GM21360 (cell line): ENCODE measurements at regions not wholly inside any gene's neighbourhood (a gene's known extent, or its start where the extent isn't known, plus 50 kb on each side); places are given as distances from the start of the nearest gene placed in this dataset.

ENCODE experiments used
- ATAC-seq: cut with Tn5 transposase; IDR thresholded peaks from one replicate; pipeline ENCODE4 v1.9.1; 2021; ENCODE audit warnings: mild to moderate bottlenecking, moderate library complexity; ENCODE audit not compliant: unreplicated experiment

DNA sequence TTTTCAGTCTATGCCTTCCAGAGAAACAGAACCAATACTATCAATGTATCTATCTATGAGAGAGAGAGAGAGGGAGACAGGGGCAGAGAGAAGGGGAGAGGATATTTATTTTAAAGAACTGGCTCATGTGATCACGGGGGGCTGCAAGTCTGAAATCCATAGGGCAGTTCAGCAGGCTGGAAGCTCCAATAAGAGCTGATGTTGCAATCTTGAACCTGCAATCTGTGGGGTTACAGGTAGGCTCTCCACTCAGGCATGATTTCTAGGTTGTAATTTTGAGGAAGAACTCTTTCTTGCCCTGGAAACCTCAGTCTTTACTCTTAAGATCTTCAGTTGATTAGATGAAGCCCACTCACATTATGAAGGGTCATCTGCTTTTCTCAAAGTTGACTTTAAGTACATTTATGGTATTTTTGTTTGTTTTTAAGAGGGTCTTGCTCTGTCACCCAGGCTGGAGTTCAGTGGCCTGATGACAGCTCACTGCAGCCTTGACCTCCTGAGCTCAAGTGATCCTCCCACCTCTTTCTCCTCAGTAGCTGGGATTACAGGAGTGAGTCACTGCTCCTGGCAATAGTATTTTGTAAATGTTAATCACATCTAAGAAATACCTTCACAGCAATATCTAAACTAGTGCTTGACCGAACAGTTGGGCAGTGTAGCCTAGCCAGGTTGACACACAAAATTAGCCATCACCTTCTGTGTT lies 376.4 kb downstream of the FGF9 start:
- no peak for ATAC-seq

DNA sequence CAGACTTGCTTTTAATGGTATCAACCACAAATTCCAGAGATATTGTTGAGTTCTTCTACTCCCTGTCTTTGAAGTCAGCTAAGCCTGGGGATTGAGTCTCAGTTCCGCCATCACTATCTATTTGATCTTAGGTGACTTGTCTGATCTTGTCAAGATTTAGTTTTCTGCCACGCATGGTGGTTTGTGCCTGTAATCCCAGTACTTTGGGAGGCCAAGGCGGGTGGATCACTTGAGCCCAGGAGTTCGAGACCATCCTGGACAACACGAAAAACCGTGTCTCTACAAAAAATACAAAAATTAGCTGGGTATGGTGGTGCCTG lies 376.9 kb downstream of the FGF9 start:
- no peak for ATAC-seq

- no peak for ATAC-seq
Observed at GRCh38 chr13:22049384-22049783, 378.5 kb downstream of the FGF9 start.

GRCh38 chr13:22050951-22051563 lies 380.2 kb downstream of the FGF9 start:
- no peak for ATAC-seq

DNA sequence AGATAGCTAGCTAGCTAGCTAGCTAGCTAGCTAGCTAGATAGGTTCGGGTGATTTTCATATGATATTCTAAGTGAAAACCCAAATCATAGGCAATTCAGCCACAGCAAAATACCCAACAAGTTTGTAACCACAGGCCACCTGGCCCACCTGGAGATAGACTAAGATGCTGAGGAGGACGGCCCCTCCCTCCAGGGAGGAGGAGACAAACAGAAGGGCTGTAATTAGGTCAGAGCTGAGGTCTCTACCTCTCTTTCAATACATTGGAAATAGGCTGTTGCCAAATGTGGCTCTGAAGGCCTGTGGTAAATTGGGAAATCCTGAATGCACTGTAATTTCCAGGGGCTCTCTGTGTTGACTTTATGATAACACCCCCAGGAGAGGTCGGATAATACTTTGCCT lies 382.2 kb downstream of the FGF9 start:
- no peak for ATAC-seq

- no peak for ATAC-seq
Observed at GRCh38 chr13:22055259-22055658, 384.4 kb downstream of the FGF9 start.

DNA sequence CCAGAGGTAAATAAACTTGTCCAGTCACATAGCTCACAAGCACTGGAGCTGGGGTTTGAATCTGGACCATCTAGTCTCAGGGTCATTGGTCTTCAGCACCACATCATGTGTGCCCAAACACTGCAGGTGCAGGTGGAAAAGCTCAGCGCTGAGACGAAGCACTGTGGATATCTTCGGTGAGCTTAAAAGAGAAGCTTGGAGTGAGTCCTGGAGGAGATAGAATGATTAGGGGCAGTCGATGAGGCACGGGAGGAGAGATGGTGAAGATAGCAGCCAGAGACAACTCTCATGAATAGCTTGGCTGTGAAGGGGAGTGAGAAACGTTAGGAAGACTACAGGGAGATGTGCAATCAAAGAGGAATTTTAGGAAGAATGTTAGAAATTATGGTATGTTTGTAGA lies 389.3 kb downstream of the FGF9 start:
- ATAC-seq = no peak

DNA sequence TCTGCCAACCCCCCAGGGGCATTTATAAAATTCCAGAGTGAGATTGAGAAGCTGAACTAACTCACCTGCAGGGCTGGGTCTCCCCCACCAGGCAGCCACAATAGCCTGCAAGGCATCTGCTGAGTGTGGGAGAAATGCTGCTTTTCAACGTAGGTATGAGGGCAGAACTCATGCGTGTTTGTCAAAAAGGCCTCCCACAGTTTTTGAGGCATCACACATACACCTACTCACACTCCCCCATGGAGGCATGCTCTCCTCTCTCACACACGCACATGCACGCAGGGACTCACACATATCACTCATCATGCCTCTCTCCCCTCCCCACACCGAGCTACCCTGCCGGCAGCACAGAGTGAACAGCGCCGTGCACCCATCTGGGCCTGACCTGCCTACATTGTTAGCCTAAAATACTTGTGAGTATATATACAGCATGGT lies 390.5 kb downstream of the FGF9 start:
- ATAC-seq = peak; percentile 68

DNA sequence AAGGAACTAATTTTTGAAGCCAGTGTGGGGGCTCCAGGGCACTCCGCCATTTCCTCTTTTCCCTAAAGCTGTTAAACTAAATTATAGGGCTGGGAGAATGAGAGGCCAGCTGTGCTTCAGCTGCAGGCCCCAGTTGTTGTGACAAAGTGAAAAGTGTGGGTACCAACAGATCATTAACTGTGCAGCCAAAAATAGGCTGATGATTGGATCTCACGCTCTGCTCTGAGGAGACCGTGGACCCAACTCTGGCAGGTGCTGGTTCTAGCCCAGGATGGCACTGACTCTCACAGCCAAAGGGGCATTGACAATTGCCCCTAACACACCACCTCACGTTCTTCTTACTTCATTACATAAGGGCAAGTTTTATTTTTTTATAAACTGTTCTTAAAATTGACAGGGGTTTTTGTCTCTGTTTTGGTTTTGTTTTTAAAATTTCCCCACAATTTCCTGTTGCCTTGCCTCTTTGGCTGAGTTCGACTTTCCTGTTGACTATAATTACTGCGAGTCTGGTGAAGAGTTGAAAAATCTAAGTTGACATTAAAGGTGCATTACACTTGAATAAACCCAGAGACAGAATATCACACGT lies 391.0 kb downstream of the FGF9 start:
- ATAC-seq = peak; percentile 53

DNA sequence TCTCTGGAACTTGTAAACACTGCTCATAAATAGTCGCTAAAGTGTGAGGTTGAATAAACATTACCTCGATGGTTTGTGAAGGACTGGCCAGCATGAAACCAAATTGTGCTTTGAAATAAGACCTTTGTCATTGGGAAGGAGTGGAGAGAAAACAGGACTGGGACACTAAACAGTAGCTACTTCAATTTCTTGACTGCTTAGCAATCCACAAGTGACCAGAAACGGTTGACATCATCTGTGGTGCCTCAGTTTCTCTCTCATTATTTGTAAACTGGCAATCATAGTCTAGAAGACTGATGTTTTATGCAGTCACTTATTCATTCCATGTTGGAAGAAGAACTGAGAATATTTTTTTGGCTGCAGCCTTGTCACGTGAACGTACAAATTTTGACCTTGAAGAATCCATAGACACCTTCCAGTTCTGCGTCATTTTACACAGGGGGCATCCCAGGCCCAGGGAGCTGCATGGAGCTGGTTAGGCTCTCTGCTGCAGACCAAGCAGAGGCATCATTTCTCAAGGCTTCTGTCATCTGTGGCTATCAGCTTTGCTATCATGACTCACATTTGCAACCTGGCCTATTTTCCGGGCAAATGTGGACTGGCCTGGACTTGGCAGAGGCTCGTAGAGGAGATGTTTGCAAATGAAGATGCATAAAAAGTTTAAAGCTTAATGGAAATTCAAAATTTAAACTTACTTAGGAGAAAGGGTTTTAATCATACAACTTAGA lies 391.8 kb downstream of the FGF9 start:
- ATAC-seq = no peak

GRCh38 chr13:22063416-22064124 lies 392.7 kb downstream of the FGF9 start:
- no peak for ATAC-seq

GRCh38 chr13:22064854-22065620 lies 394.2 kb downstream of the FGF9 start:
- no peak for ATAC-seq

- peak; percentile 59 for ATAC-seq
Observed at GRCh38 chr13:22073718-22074117, 402.8 kb downstream of the FGF9 start.

DNA sequence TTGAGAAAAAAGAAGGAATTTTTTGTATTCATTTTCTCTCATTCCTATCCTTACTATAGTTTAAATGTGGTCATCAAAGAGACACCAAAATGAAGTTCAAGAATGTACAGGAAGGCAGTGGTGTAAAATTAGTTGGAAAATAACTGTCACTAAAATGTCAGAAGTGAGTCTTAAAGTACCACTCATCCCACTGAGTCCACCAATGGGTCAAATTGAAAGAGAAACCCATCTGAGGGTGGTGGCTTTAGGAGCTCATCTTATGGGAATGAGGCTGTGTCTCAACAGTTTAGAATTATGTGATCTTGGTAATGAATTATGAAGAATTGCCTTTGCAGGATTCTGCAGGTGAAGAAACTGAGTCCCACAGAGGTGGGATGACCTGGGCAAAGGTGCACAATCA lies 403.5 kb downstream of the FGF9 start:
- no peak for ATAC-seq

- ATAC-seq = no peak
Observed at GRCh38 chr13:22076658-22077057, 405.8 kb downstream of the FGF9 start.

DNA sequence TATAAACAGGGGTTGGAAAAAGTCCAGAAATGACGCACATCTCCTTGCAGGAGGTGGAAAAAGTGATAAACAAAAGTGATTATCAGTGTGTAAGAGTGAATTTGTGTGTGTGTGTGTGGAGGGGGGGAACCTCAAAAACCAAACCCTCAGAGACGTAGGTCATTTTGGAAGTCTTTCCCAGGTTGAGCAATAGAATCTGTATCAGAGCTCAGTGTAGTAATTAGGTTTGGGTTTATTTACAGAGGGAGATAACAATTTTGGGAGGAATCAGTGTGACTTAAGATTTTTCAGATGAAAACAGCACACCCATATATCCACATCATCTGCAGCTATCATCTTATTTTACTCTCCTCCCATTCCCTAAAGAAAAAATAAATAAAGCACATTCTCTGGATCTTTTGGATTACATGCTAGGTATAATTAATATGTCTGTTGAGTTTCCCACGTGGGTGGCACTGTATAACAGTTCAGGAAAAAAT lies 406.4 kb downstream of the FGF9 start:
- no peak for ATAC-seq

DNA sequence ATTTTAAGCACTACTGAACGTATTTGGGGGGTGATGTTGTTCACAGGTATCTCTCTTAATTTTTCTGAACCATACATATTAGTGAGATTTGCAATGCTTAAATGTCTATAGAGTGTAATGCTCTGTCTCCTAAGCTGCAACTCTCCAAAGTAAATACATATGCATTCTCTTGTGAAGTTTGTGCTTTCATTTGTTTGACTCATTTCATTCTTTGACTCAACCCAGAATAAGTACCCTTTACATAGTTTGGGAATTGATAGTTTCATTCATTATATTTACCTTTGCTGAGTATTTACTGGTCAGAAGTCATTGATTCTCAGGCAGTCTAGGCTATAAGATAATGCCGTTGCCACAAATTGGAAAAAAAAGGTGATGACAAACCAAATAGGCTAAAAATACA lies 406.9 kb downstream of the FGF9 start:
- ATAC-seq = no peak

GRCh38 chr13:22079961-22080360 lies 409.1 kb downstream of the FGF9 start:
- no peak for ATAC-seq

DNA sequence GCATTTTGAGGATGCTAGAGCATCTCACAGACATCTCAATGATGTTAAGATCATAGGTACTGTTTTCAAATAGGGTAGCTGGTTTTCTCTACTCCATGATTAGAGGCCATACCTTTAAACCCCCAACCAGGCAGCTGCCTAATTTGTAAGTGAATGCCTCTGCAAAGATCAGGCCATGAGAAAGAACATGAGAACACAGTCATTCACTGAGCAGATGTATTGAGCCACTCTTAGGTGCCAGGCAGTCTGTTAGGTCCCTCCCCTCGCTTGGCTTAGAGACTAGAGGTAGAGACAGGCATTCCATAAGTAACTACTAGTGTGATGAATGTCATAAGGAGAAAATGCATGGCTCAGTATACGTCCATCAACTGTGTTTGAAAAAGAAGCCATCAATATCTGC lies 410.0 kb downstream of the FGF9 start:
- ATAC-seq = no peak

DNA sequence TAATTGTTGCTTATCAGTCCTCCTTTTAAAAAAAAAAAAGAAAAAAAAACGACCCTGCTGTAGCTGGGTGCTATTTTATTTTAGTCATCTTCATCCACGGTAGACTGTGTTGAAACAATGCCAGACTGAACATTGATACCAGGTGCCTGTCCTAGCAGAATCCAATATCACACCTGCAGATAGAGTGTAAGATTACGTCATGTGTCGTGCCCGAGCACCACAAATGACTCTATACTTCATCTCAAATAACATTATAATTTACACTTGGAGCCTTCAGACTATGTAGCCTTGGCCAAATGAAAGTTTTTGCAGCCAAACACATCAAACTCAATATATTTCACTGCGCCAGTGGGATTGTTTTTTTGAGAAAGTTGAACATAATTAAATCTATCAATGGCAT lies 410.6 kb downstream of the FGF9 start:
- ATAC-seq = no peak
